Spleen (tissue), 7 donors: ENCODE measurements at regions not wholly inside any gene's neighbourhood (a gene's known extent, or its start where the extent isn't known, plus 50 kb on each side); places are given as distances from the start of the nearest gene placed in this dataset.

Source experiments
- POLR2A ChIP-seq, 3 donors: fragments of 450-650 bp; IDR thresholded peaks; one replicate each; pipeline ENCODE4 v1.5.1; 2017; ENCODE audit warnings: antibody characterized with exemption in 3 of 3, mild to moderate bottlenecking in 1 of 3
- POLR2AphosphoS5 ChIP-seq, 3 donors: sonication (generic); formaldehyde crosslinking; IDR thresholded peaks; one replicate each; pipeline ENCODE4 v1.5.1; 2017; ENCODE audit warnings: antibody characterized with exemption in 3 of 3
- TF ChIP-seq, protein P1 (sequence below), 11 experiments: fragments of 200-600 bp in 7 of 11; fragments of 450-650 bp in 4 of 11; sonication (generic) in 4 of 11; IDR thresholded peaks in 8 of 11; conservative IDR thresholded peaks in 3 of 11; 1 replicate in 7 of 11; 2 replicates in 4 of 11; pipeline versions ENCODE4 v1.4.0 to v1.8.0; 2016 to 2021; ENCODE audit warnings: antibody characterized with exemption in 11 of 11, inconsistent platforms in 4 of 11, mild to moderate bottlenecking in 1 of 11
- donor health status: DM: no; HTN: no; CAD: no; lungs with moderate emphysema.
- donor health status: DM: no; HTN: no; CAD: no.
- donor health status: DM: no; HTN: no; CAD: no.

DNA sequence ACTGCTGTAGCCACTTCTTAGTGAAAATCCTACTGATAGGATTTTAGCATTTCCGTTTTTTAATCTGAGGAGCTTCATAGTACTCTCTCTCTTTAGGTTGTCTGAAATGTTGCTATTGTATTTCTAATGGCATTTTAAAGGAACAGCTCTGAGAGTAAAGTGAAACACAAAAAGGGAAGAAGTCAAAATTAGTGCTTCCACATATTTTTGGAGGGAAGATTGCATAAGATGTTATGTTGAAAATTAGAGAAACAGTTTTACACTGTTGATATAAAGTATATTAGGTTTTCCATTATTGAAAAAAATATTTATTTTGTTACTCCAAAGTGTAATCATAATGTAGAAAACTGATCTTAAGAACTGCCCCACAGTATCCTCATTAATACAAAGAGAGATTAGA, 525.1 kb downstream of the TAF11L14 start:
- TF ChIP-seq, protein P1, sequence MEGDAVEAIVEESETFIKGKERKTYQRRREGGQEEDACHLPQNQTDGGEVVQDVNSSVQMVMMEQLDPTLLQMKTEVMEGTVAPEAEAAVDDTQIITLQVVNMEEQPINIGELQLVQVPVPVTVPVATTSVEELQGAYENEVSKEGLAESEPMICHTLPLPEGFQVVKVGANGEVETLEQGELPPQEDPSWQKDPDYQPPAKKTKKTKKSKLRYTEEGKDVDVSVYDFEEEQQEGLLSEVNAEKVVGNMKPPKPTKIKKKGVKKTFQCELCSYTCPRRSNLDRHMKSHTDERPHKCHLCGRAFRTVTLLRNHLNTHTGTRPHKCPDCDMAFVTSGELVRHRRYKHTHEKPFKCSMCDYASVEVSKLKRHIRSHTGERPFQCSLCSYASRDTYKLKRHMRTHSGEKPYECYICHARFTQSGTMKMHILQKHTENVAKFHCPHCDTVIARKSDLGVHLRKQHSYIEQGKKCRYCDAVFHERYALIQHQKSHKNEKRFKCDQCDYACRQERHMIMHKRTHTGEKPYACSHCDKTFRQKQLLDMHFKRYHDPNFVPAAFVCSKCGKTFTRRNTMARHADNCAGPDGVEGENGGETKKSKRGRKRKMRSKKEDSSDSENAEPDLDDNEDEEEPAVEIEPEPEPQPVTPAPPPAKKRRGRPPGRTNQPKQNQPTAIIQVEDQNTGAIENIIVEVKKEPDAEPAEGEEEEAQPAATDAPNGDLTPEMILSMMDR (IDR thresholded peaks at IDR 0.05 in 8 of 11, conservative IDR thresholded peaks at IDR 0.05 in 3 of 11) = no peak
- TF ChIP-seq POLR2A (IDR thresholded peaks at IDR 0.05) (no peak), POLR2AphosphoS5 (IDR thresholded peaks at IDR 0.05) (no peak)
